ENCODE measurements at regions not wholly inside any gene's neighbourhood (a gene's known extent, or its start where the extent isn't known, plus 50 kb on each side); places are given as distances from the start of the nearest gene placed in this dataset.

DNA sequence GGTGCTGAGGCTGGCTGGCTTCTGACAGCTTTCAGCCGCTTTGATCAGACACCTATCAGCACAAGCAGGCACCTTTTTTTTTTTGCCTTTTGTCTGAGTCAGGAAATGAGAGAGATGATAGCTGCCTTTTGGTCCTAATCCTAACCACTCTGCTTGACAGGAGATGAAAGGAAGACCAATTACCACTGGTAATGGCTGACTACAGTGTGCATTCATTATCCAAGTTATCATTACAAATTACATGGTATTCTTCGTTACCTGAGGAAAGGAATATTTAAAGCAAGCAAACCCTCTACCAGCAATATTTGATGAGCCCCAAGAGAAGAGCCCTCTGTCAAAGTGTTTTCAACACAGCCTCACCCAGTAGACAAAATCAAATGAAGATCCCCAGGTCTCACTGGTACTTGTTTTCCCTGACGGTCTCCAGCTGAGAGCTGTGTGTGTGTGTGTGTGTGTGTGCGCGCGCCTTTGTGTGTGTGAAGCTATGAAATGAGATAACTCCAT, 925.7 kb downstream of the DCDC2C start:
- DNase-seq (ENCODE audit: low spot score) = no peak
- Histone ChIP-seq H3K4me3 (no peak overlapping the region), H3K27ac (no peak overlapping the region), H3K27me3 (replicated peaks; ENCODE audit: insufficient read depth) (no peaks in the 10 kb centered on the region), H3K36me3 (no peaks in the 10 kb centered on the region), H3K9me3 (no peaks in the 10 kb centered on the region), H3K4me1 (ENCODE audit: control insufficient read depth in 1 of 2, low read depth in 2 of 2) (no peaks in the 10 kb centered on the region)
- TF ChIP-seq, protein P1, sequence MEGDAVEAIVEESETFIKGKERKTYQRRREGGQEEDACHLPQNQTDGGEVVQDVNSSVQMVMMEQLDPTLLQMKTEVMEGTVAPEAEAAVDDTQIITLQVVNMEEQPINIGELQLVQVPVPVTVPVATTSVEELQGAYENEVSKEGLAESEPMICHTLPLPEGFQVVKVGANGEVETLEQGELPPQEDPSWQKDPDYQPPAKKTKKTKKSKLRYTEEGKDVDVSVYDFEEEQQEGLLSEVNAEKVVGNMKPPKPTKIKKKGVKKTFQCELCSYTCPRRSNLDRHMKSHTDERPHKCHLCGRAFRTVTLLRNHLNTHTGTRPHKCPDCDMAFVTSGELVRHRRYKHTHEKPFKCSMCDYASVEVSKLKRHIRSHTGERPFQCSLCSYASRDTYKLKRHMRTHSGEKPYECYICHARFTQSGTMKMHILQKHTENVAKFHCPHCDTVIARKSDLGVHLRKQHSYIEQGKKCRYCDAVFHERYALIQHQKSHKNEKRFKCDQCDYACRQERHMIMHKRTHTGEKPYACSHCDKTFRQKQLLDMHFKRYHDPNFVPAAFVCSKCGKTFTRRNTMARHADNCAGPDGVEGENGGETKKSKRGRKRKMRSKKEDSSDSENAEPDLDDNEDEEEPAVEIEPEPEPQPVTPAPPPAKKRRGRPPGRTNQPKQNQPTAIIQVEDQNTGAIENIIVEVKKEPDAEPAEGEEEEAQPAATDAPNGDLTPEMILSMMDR (IDR thresholded peaks at IDR 0.05) = no peak
- no peak for ATAC-seq (ENCODE audit: insufficient number of reproducible peaks, low FRiP score, low read depth)

DNA sequence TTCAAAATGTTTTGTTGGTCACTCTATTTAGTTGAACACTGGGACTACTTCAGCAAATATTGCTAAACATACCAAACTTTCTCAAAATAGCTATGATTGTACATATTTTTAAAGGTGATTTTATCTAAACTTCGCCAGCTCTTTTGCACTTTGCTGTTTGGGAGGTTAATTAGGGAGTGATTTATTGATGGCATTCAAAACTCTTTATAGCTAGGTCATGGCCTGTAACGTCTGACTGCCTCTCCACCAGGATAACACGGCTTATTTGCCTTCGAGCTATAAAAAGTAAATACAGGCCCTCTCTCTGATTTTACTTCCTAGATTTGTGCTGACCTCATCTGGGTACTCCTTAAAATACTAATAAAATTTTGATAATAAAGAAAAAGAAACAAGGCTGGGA, 931.9 kb downstream of the DCDC2C start:
- H3K36me3 ChIP-seq = no peaks in the 10 kb centered on the region
- no peak overlapping the region for H3K27ac ChIP-seq
- TF ChIP-seq, protein P1 (IDR thresholded peaks at IDR 0.05) = no peak
- H3K4me3 ChIP-seq = no peak overlapping the region
- H3K9me3 ChIP-seq = no peaks in the 10 kb centered on the region
- ATAC-seq (ENCODE audit: insufficient number of reproducible peaks, low FRiP score, low read depth) (no peak), DNase-seq (ENCODE audit: low spot score) (no peak)
- H3K4me1 ChIP-seq (ENCODE audit: control insufficient read depth in 1 of 2, low read depth in 2 of 2) = no peaks in the 10 kb centered on the region
- no peaks in the 10 kb centered on the region for H3K27me3 ChIP-seq (replicated peaks; ENCODE audit: insufficient read depth)

DNA sequence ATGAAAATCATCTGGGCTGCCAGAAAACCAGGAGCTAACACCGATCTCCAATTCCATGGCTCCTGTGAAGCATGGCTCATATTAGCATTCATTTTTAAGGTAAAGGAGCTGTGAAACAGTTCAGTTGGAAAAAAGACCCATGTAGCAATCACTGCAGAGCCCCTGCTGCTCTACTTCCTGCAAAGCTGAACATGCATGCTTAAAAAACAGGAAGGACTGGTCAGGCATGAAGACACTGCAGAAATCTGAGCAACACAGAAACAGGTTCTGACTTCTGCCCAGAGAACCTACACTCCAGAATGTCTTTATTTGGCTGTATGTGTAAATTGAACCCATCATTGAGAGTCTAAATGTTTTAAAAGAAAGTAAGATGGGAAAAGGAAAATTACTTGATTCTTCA, 950.6 kb downstream of the DCDC2C start:
- ATAC-seq (ENCODE audit: insufficient number of reproducible peaks, low FRiP score, low read depth) (no peak), DNase-seq (ENCODE audit: low spot score) (no peak)
- no peak overlapping the region for H3K27ac ChIP-seq
- H3K9me3 ChIP-seq = no peaks in the 10 kb centered on the region
- no peak overlapping the region for H3K4me3 ChIP-seq
- no peaks in the 10 kb centered on the region for H3K4me1 ChIP-seq (ENCODE audit: control insufficient read depth in 1 of 2, low read depth in 2 of 2)
- H3K36me3 ChIP-seq = no peaks in the 10 kb centered on the region
- no peaks in the 10 kb centered on the region for H3K27me3 ChIP-seq (replicated peaks; ENCODE audit: insufficient read depth)
- TF ChIP-seq, protein P1 (IDR thresholded peaks at IDR 0.05) = no peak

DNA sequence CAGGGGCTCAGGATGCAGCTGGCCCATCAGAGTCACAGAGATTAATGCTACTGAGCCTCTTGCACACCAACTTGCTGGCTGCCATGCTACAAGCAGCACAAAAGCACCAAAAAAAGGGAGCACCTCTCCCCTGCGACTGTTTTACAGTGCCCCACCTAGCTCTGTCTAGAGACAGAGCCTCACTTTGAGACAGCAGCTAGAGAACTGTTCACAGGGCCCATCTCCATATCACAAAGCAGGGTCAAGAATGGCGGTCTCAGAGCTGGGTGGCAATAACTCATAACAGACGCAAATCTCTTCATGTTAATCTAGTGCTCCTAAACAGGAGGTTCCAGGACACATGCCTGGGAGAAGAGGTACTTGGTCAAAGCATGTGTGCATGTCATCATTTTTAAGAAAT, 953.0 kb downstream of the DCDC2C start:
- H3K27me3 ChIP-seq (replicated peaks; ENCODE audit: insufficient read depth) = no peaks in the 10 kb centered on the region
- no peak overlapping the region for H3K4me3 ChIP-seq
- DNase-seq (ENCODE audit: low spot score) (no peak), ATAC-seq (ENCODE audit: insufficient number of reproducible peaks, low FRiP score, low read depth) (no peak)
- no peaks in the 10 kb centered on the region for H3K4me1 ChIP-seq (ENCODE audit: control insufficient read depth in 1 of 2, low read depth in 2 of 2)
- H3K27ac ChIP-seq = no peak overlapping the region
- no peaks in the 10 kb centered on the region for H3K36me3 ChIP-seq
- no peaks in the 10 kb centered on the region for H3K9me3 ChIP-seq
- TF ChIP-seq, protein P1 (IDR thresholded peaks at IDR 0.05) = no peak

DNA sequence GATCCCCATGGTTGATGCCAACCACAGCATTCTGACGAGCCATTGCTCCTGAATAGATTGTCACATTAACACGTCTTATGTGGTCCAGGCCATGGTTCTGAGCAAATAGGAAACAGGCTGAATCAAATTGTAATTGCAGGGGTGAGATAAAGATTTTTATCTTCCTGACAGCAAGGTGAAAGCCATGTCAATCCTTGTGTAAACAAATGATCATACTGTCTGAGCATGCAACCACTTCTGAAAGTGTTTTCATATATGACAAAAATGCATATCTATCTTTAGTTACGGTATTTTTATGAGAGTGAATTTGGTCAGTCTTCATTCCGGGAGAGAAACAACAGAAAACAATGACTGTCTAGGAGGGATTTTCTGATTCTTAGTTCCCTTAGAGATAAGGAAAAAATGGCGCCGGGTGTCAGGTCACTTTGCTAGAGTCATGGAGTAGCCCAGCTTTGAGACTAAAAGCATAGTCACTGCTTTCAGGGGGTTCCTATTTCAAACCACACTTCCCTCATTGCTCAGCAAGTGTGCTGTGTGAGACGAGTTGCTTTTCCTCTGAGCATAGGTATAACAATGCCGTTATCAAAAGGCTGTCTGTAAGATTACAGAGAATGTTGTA, 958.9 kb downstream of the DCDC2C start:
- no peaks in the 10 kb centered on the region for H3K4me1 ChIP-seq (ENCODE audit: control insufficient read depth in 1 of 2, low read depth in 2 of 2)
- TF ChIP-seq, protein P1 (IDR thresholded peaks at IDR 0.05) = no peak
- H3K36me3 ChIP-seq = no peaks in the 10 kb centered on the region
- ATAC-seq (ENCODE audit: insufficient number of reproducible peaks, low FRiP score, low read depth) = no peak
- no peaks in the 10 kb centered on the region for H3K27me3 ChIP-seq (replicated peaks; ENCODE audit: insufficient read depth)
- H3K9me3 ChIP-seq = no peaks in the 10 kb centered on the region
- H3K4me3 ChIP-seq = no peak overlapping the region
- H3K27ac ChIP-seq = no peak overlapping the region
- DNase-seq (ENCODE audit: low spot score) = no peak

Data from thoracic aorta (tissue), 2 donors.